Vagina (tissue), 2 donors: ENCODE measurements at regions not wholly inside any gene's neighbourhood (a gene's known extent, or its start where the extent isn't known, plus 50 kb on each side); places are given as distances from the start of the nearest gene placed in this dataset.

Source experiments
- CTCF ChIP-seq, 3 experiments: fragments of 450-650 bp in 2 of 3; fragments of 200-600 bp in 1 of 3; sonication (generic) in 1 of 3; IDR thresholded peaks; one replicate each; pipeline ENCODE4 v1.5.1; 2017 to 2019; ENCODE audit warnings: antibody characterized with exemption in 3 of 3, mild to moderate bottlenecking in 2 of 3, moderate library complexity in 2 of 3
- POLR2AphosphoS5 ChIP-seq, 2 donors: sonication (generic); formaldehyde crosslinking; IDR thresholded peaks; one replicate each; pipeline ENCODE4 v1.9.0; 2017; ENCODE audit warnings: antibody characterized with exemption in 2 of 2, mild to moderate bottlenecking in 2 of 2, low read depth in 1 of 2; ENCODE audit not compliant: insufficient read depth in 1 of 2

GRCh38 chr3:32049916-32050315, 56.5 kb upstream of the GPD1L start:
- TF ChIP-seq CTCF (IDR thresholded peaks at IDR 0.05) (no peak), POLR2AphosphoS5 (IDR thresholded peaks at IDR 0.05; ENCODE audit: insufficient read depth in 1 of 2, low read depth in 1 of 2) (no peak)
